AG04450 (cell line): ENCODE measurements at regions not wholly inside any gene's neighbourhood (a gene's known extent, or its start where the extent isn't known, plus 50 kb on each side); places are given as distances from the start of the nearest gene placed in this dataset.

ENCODE experiments used
- CTCF ChIA-PET: fragments of 300-600, 350-600 bp; formaldehyde crosslinking; extraction: SDS; loops from one replicate; lab custom pipeline; 2022; ENCODE audit warnings: antibody characterized with exemption, inconsistent platforms; lab: Charles Lee
- POLR2A ChIA-PET: fragments of 350-600 bp; formaldehyde crosslinking; extraction: SDS; loops from one replicate; lab custom pipeline; 2021; ENCODE audit warnings: antibody characterized with exemption, inconsistent platforms; lab: Yijun Ruan, JAX
- DNase-seq: peaks from one replicate; pipeline ENCODE4 v3.0.0-alpha.2; 2011; ENCODE audit warnings: low read depth, low spot score
- H3K27ac ChIP-seq: one replicate; pipeline ENCODE4 v1.5.1; 2012; ENCODE audit warnings: low read depth, low read length, control low read depth
- H3K27me3 ChIP-seq: one replicate; pipeline ENCODE4 v1.6.0; 2012; ENCODE audit warnings: low read length; ENCODE audit not compliant: control insufficient read depth, insufficient read depth
- H3K4me3 ChIP-seq: 2 replicates; pipeline ENCODE4 v1.5.1; 2011; ENCODE audit warnings: mild to moderate bottlenecking, low read depth, low read length, control low read depth
- H3K9me3 ChIP-seq: 2 replicates; pipeline ENCODE4 v1.5.1; 2012; ENCODE audit warnings: low read length; ENCODE audit not compliant: control insufficient read depth, insufficient read depth
- CTCF ChIP-seq: IDR thresholded peaks from 2 replicates; pipeline ENCODE4 v1.5.1; 2011; ENCODE audit warnings: low read depth, low read length, control low read depth, inconsistent platforms

DNA sequence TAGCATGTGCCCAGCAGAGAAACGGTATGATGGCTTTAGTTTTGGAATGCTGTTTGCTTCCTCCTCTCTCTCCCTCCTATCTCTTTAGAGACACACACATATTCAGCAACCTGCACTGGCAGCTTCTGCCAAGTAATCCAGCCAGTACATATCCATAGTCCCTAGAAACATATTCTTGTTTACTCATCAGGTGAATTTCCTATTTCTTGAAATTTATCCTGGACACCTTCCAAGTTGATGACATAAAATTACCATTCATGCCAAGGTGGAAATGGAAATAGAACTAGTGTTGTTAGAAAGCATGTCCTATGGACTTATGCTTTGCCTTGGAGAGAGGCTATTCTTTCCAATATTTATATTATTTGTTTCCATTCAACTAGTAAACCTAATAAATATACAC lies 50.9 kb upstream of the RGPD4 start:
- Histone ChIP-seq H3K27ac (no peak overlapping the region), H3K27me3 (no peaks in the 10 kb centered on the region), H3K4me3 (no peak overlapping the region), H3K9me3 (no peaks in the 10 kb centered on the region)
- ChIA-PET CTCF (no interaction called here), POLR2A (no interaction called here)
- DNase-seq = no peak
- no peak for TF ChIP-seq CTCF

GRCh38 chr2:107776362-107776761 lies 50.3 kb upstream of the RGPD4 start:
- Histone ChIP-seq H3K27me3 (no peaks in the 10 kb centered on the region), H3K4me3 (no peak overlapping the region), H3K9me3 (no peaks in the 10 kb centered on the region), H3K27ac (no peak overlapping the region)
- DNase-seq = no peak
- POLR2A ChIA-PET = no interaction called here
- CTCF ChIA-PET = no interaction called here
- no peak for TF ChIP-seq CTCF
